ENCODE measurements at regions not wholly inside any gene's neighbourhood (a gene's known extent, or its start where the extent isn't known, plus 50 kb on each side); places are given as distances from the start of the nearest gene placed in this dataset.

DNA sequence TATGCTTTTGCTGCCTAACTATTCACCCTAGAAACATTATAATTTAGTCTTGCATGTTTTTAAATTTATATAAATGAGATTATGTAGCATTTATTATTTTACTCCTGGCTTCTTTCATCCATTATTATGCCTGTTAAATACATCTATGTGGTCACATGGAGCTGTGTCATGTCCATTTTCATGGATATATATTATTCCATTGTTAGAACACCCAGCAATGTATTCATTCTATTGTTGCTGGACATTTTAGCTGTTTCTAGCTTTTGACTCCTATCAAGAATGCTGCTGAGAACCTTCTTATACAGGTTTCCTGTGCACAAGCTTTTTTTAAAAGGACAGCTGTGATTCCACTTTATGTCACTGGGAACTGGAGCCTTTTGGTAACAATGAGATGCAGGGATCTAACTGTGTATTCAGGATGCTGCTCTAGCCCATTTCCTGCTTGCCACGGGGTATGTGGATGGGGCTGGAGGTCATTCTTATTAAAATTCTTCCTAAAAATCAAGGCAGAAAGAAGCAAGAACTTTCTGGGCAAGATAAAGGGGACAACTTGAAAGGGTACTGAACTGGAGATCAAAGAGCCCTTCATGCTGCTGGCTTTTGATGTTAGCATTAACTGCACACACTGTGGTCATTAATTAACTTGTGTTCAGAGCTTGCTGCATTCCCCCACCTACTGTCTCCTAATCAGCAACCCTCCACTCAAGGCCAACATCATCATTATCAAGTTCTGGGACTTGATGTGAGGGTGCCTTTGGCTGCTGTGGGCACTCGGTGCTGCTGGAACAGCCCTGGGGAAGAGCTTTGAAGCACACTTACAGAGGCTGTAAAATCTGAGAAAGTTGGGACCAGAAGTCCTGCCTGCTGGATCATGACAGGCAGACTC, 96.6 kb upstream of the AKIRIN2 start:
- no peak overlapping the region for H3K27ac ChIP-seq
- TF ChIP-seq, protein P1, sequence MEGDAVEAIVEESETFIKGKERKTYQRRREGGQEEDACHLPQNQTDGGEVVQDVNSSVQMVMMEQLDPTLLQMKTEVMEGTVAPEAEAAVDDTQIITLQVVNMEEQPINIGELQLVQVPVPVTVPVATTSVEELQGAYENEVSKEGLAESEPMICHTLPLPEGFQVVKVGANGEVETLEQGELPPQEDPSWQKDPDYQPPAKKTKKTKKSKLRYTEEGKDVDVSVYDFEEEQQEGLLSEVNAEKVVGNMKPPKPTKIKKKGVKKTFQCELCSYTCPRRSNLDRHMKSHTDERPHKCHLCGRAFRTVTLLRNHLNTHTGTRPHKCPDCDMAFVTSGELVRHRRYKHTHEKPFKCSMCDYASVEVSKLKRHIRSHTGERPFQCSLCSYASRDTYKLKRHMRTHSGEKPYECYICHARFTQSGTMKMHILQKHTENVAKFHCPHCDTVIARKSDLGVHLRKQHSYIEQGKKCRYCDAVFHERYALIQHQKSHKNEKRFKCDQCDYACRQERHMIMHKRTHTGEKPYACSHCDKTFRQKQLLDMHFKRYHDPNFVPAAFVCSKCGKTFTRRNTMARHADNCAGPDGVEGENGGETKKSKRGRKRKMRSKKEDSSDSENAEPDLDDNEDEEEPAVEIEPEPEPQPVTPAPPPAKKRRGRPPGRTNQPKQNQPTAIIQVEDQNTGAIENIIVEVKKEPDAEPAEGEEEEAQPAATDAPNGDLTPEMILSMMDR (IDR thresholded peaks at IDR 0.05) = no peak
- no peak for TF ChIP-seq ZFX (IDR thresholded peaks at IDR 0.05; ENCODE audit: borderline replicate concordance)

DNA sequence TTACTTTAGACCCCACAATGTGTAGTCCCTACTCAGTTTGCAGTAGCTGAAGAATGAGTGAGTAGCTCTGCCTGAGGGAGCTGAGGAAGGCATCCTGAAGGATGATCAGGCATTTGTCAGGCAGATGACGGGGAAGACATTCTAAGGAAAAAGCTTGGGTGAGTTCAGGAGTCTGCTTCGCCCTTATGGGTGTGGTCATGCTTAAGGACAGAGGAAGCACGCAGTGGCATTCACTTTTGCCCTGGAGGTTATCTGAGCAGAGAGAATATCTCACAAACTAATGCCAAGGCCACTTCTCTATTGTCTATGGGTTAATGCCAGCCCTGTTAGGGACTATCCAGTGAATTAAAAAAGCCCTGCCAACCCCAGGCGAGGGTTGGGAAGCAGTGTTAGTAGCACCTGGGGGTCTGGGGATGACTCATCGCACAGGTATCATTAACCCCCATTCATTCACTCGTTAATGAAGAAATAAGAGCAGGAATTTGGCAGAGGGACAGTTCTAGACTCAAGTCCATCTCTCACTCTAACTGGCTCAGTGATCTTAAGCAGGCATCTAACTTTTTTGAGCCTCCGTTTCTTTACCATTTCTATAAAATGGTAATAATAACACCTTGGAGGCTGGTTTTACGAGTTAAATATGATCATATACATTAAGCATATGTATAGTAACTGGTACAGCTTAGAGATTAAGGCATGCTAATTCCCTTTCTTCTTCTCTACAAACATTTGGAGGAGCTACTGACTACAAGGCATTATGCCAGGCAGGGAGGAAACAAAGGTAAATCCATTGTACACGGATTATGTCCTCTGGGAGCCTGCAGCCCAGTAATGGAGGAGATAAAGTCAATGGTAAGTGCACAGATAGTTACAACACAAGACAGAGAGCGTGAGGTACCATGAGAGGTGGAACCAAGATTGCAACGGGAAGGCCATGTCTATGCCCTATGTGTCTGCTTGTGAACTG, 93.2 kb upstream of the AKIRIN2 start:
- no peak overlapping the region for H3K27ac ChIP-seq

DNA sequence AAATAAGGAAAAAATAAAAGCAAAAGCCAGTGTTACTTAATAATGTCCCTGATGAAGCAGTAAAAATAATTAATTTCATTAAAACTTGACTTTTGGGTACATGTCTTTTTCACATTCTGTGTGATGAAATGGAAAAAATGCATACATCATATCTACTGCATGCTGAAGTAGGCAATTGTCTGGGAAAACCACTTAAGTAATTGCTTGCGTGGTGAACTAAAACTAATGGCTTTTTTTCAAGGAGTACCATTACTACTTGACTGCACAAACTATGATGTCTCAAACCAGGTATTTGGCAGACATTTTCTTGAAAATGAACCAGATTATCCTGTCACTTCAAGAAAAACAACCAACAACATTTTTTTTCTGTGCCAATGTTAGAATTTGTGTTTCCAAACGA, 91.3 kb upstream of the AKIRIN2 start:
- no peak overlapping the region for H3K27ac ChIP-seq
- TF ChIP-seq, protein P1 (IDR thresholded peaks at IDR 0.05) = no peak
- TF ChIP-seq ZFX (IDR thresholded peaks at IDR 0.05; ENCODE audit: borderline replicate concordance) = no peak

More for the DNA sequence above, 93.2 kb upstream of the AKIRIN2 start:
- no peak for TF ChIP-seq ZFX (IDR thresholded peaks at IDR 0.05; ENCODE audit: borderline replicate concordance)
- TF ChIP-seq, protein P1 (IDR thresholded peaks at IDR 0.05) = no peak

DNA sequence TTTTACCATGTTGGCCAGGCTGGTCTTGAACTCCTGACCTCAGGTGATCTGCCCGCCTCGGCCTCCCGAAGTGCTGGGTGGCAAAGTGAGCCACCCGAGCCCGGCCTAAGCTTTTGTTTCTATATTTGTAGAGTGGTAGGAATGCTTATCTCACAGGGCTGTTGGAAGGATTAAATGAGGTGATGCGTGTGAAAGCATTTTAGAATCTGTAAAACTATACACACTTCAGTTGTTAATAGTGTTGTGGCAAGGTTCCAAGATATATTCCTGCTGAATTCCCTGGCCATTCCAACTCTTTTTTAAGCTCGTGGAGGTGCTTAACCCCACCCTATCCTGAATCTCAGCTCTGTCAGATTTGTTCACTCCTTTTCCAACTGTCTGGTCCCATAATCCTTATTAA, 89.9 kb upstream of the AKIRIN2 start:
- no peak overlapping the region for H3K27ac ChIP-seq
- no peak for TF ChIP-seq ZFX (IDR thresholded peaks at IDR 0.05; ENCODE audit: borderline replicate concordance)
- TF ChIP-seq, protein P1 (IDR thresholded peaks at IDR 0.05) = no peak

DNA sequence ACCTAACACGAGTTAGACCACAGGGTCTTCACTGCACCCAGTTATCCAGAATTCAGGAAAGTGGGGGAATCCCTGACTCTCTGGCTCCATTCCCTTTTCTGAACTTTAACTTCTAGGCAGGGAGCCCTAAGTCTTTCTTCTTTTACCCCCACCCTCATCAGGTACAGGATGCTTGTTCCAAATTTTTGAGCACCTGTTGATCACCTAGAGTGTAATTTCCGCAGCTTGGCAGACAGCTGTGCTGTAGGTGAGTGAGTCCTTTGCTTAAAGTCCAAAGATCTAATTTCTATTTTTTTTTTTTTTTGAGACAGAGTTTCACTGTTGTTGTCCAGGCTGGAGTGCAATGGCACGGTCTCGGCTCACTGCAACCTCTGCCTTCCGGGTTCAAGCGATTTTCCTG, 89.5 kb upstream of the AKIRIN2 start:
- no peak for TF ChIP-seq ZFX (IDR thresholded peaks at IDR 0.05; ENCODE audit: borderline replicate concordance)
- TF ChIP-seq, protein P1 (IDR thresholded peaks at IDR 0.05) = no peak
- H3K27ac ChIP-seq = no peak overlapping the region

DNA sequence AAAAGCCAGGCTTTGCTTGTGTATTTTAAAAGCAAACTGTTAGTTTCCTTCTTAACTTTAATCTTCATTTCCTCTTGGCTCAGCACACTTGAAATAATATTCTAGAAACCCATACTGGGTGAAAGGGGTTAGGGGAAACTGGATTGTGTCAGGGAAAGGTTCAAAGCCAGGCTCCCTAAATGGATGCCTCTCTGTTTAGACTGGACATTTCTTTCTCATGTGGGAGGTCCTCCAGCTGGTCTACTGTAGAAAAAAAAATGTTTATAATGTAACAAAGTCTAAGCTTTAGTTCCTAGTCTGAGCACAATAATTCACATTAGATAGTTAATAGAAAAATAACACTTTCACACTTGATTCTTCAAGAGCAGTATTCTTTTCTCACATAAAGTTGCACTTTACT, 89.0 kb upstream of the AKIRIN2 start:
- TF ChIP-seq, protein P1 (IDR thresholded peaks at IDR 0.05) = no peak
- no peak for TF ChIP-seq ZFX (IDR thresholded peaks at IDR 0.05; ENCODE audit: borderline replicate concordance)
- H3K27ac ChIP-seq = no peak overlapping the region
